ENCODE measurements at regions not wholly inside any gene's neighbourhood (a gene's known extent, or its start where the extent isn't known, plus 50 kb on each side); places are given as distances from the start of the nearest gene placed in this dataset.

DNA sequence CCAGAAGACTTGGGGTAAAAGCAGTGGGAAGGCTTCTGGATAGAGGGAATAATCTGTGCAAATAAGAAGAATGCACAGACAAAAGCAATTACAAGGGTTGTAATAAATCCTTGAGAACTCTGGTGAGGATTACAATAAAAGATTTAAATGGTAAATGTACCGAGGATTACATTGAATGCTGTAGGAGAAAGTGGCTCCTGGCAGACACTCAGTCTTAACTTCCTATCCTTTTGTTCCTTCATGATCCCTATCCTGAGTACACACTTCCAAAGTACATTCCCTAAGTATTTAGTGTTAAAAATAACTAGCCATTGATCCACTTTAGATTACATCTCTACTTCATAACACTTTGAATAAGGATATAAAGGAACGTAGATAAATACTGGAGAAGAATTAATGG is 205.4 kb downstream of the SPATA18 start:
- ChIA-PET CTCF (ENCODE audit: low intra/inter-chr PET ratio) (no interaction called here), POLR2A (no interaction called here)
- no peak for FAIRE-seq
- no peaks in the 10 kb centered on the region for H3K79me2 ChIP-seq (ENCODE audit: control insufficient read depth, insufficient read depth, low read length)
- H3K36me3 ChIP-seq (ENCODE audit: control insufficient read depth, insufficient read depth, low read length), result no peaks in the 10 kb centered on the region
- in situ Hi-C loops (cut with MboI), result no loop called here
- BruUV-seq (replicated peaks), result no TSS peak
- no peak overlapping the region for H3K4me3 ChIP-seq
- no peaks in the 10 kb centered on the region for H3K4me1 ChIP-seq (replicated peaks in 1 of 2; ENCODE audit: control insufficient read depth in 2 of 2, insufficient read depth in 2 of 2, low read length in 2 of 2)
- H3K9ac ChIP-seq (ENCODE audit: insufficient read depth in 1 of 2, low read depth in 2 of 2, low read length in 2 of 2), result no peak overlapping the region
- DNase-seq (ENCODE audit: extremely low read depth in 1 of 4, low spot score in 3 of 4), result no peak
- ATAC-seq, result no peak
- TF ChIP-seq ZNF23 (CRISPR knock-in tag; IDR thresholded peaks at IDR 0.05) (no peak), BRF2 (IDR thresholded peaks at IDR 0.05; ENCODE audit: borderline replicate concordance, insufficient read depth, insufficient read length) (no peak), PHF8 (IDR thresholded peaks at IDR 0.05; ENCODE audit: borderline replicate concordance, low read length) (no peak), PTTG1 (tag; IDR thresholded peaks at IDR 0.05; ENCODE audit: low read depth) (no peak), SRF (CRISPR knock-in tag; IDR thresholded peaks at IDR 0.05) (no peak), ZFPM2 (CRISPR knock-in tag; IDR thresholded peaks at IDR 0.05) (no peak), STAG1 (CRISPR knock-in tag; IDR thresholded peaks at IDR 0.05; ENCODE audit: borderline replicate concordance) (no peak), MNT (conservative IDR thresholded peaks at IDR 0.05) (no peak), U2AF2 (optimal IDR thresholded peaks at IDR 0.05; ENCODE audit: low read depth, low read length) (no peak), ZNF324 (CRISPR knock-in tag; IDR thresholded peaks at IDR 0.05) (no peak), GATAD2B (IDR thresholded peaks at IDR 0.05; ENCODE audit: borderline replicate concordance) (no peak), ZNF512 (tag; IDR thresholded peaks at IDR 0.05) (no peak), HDAC6 (IDR thresholded peaks at IDR 0.05; ENCODE audit: low read depth, low read length) (no peak), NR2F6 (CRISPR knock-in tag; IDR thresholded peaks at IDR 0.05) (no peak), NONO (IDR thresholded peaks at IDR 0.05; ENCODE audit: low read depth in 2 of 2, low read length in 1 of 2) (no peak)
- no peaks in the 10 kb centered on the region for H3K27me3 ChIP-seq (ENCODE audit: control insufficient read depth in 2 of 2, insufficient read depth in 2 of 2, low read length in 2 of 2)
- no peaks in the 10 kb centered on the region for H3K9me1 ChIP-seq (ENCODE audit: control insufficient read depth, insufficient read depth, low read length)
- no peak overlapping the region for H3K27ac ChIP-seq (ENCODE audit: extremely low read depth, low read depth, low read length)
- no peak overlapping the region for H2AFZ ChIP-seq (ENCODE audit: low read depth, low read length)
- no peaks in the 10 kb centered on the region for H3K9me3 ChIP-seq (replicated peaks; ENCODE audit: control insufficient read depth, insufficient read depth, low read depth, low read length)
- H4K20me1 ChIP-seq (replicated peaks; ENCODE audit: control insufficient read depth, insufficient read depth, low read length), result no peaks in the 10 kb centered on the region
- H3K4me2 ChIP-seq (ENCODE audit: insufficient read depth, low read length), result no peak overlapping the region
- intact Hi-C loops (cut with micrococcal nuclease), result no loop called here
- WGBS (ENCODE audit: insufficient coverage, low coverage, missing lambda C conversion rate), result 2% methylated on average over 2 of the region's 2 CpGs
